DND-41 (cell line): ENCODE measurements at regions not wholly inside any gene's neighbourhood (a gene's known extent, or its start where the extent isn't known, plus 50 kb on each side); places are given as distances from the start of the nearest gene placed in this dataset.

Source experiments
- CTCF ChIP-seq: IDR thresholded peaks from 2 replicates; pipeline ENCODE4 v1.5.1; 2012; ENCODE audit warnings: borderline replicate concordance, low read length, moderate library complexity, mild to moderate bottlenecking; ENCODE audit not compliant: poor library complexity, severe bottlenecking; ENCODE audit errors: extremely low read depth
- EZH2 ChIP-seq: IDR thresholded peaks from 3 replicates; pipeline ENCODE4 v1.6.1; 2012; ENCODE audit warnings: borderline replicate concordance, low read depth, mild to moderate bottlenecking, moderate library complexity, low read length, inconsistent platforms; ENCODE audit not compliant: severe bottlenecking

GRCh38 chrX:13203271-13203670 lies 116.6 kb downstream of the ATXN3L start:
- no peak for TF ChIP-seq CTCF
- no peak for TF ChIP-seq EZH2
